Omental fat pad (tissue), 3 donors: ENCODE measurements at regions not wholly inside any gene's neighbourhood (a gene's known extent, or its start where the extent isn't known, plus 50 kb on each side); places are given as distances from the start of the nearest gene placed in this dataset.

Experiments
- ATAC-seq: fragments of 150-250 bp; one replicate; pipeline ENCODE4 v1.9.1; 2016; ENCODE audit warnings: mild to moderate bottlenecking, moderate library complexity; ENCODE audit not compliant: low FRiP score
- DNase-seq: peaks from one replicate; pipeline ENCODE4 v3.0.0-alpha.2; 2019; ENCODE audit warnings: low spot score
- CTCF ChIP-seq, 3 donors: fragments of 450-650 bp; IDR thresholded peaks; one replicate each; pipeline ENCODE4 v1.5.1; 2016 to 2017; ENCODE audit warnings: antibody characterized with exemption in 3 of 3, mild to moderate bottlenecking in 3 of 3, moderate library complexity in 2 of 3

- no peak for DNase-seq
- no peak for ATAC-seq
- no peak for TF ChIP-seq CTCF (IDR thresholded peaks at IDR 0.05)
These were observed 246.8 kb upstream of the KCNG1 start for GRCh38 chr20:51269671-51270070.

GRCh38 chr20:51267679-51268078, 244.8 kb upstream of the KCNG1 start:
- DNase-seq (no peak), ATAC-seq (no peak)
- TF ChIP-seq CTCF (IDR thresholded peaks at IDR 0.05): no peak

- TF ChIP-seq CTCF (IDR thresholded peaks at IDR 0.05): no peak
- ATAC-seq (no peak), DNase-seq (no peak)
These were observed 243.4 kb upstream of the KCNG1 start for GRCh38 chr20:51266353-51266752.

GRCh38 chr20:51265361-51265760, 242.5 kb upstream of the KCNG1 start:
- no peak for DNase-seq
- no peak for ATAC-seq
- TF ChIP-seq CTCF (IDR thresholded peaks at IDR 0.05): no peak

GRCh38 chr20:51262240-51262639, 239.3 kb upstream of the KCNG1 start:
- no peak for TF ChIP-seq CTCF (IDR thresholded peaks at IDR 0.05)
- ATAC-seq (no peak), DNase-seq (no peak)

GRCh38 chr20:51259455-51259854, 236.5 kb upstream of the KCNG1 start:
- no peak for DNase-seq
- TF ChIP-seq CTCF (IDR thresholded peaks at IDR 0.05): no peak
- ATAC-seq: no peak

- ATAC-seq (no peak), DNase-seq (no peak)
- TF ChIP-seq CTCF (IDR thresholded peaks at IDR 0.05): no peak
These were observed 235.8 kb upstream of the KCNG1 start for GRCh38 chr20:51258582-51259165.
